K562 (cell line): ENCODE measurements at regions not wholly inside any gene's neighbourhood (a gene's known extent, or its start where the extent isn't known, plus 50 kb on each side); places are given as distances from the start of the nearest gene placed in this dataset.
A peak's percentile ranks its signal among the peaks of the same experiment; 100 is the strongest.

Source experiments
- ARID3A ChIP-seq: IDR thresholded peaks from 2 replicates; pipeline ENCODE4 v1.6.1; 2012; ENCODE audit warnings: low read depth, low read length, improper control_type of control experiment, borderline replicate concordance
- ATF4 ChIP-seq: fragments of 450-650 bp; formaldehyde crosslinking; IDR thresholded peaks from 2 replicates; pipeline ENCODE4 v1.4.0; 2022; ENCODE audit warnings: mild to moderate bottlenecking, moderate library complexity
- BCOR ChIP-seq: fragments of 450-650 bp; IDR thresholded peaks from 2 replicates; pipeline ENCODE4 v1.6.1; 2016
- CHD2 ChIP-seq: IDR thresholded peaks from 2 replicates; pipeline ENCODE4 v1.6.1; 2011; ENCODE audit warnings: low read depth, low read length
- ELF4 ChIP-seq: fragments of 450-650 bp; formaldehyde crosslinking; IDR thresholded peaks from 2 replicates; pipeline ENCODE4 v1.4.0; 2022; ENCODE audit warnings: missing genetic modification characterization
- FOSL1 ChIP-seq: fragments of 200-800 bp; sonication (Bioruptor generic); conservative IDR thresholded peaks from 2 replicates; pipeline ENCODE4 v1.6.1; 2016; ENCODE audit warnings: missing genetic modification characterization, missing compliant biosample characterization
- FOXM1 ChIP-seq, 2 experiments: fragments of 450-650 bp in 1 of 2; sonication (generic) in 1 of 2; formaldehyde crosslinking in 1 of 2; IDR thresholded peaks; 2 replicates each; pipeline versions ENCODE4 v1.6.1 to v1.9.0; 2017 to 2022; ENCODE audit warnings: low read depth in 2 of 2, mild to moderate bottlenecking in 2 of 2, missing genetic modification reagents in 1 of 2, moderate library complexity in 1 of 2
- POLR2H ChIP-seq: IDR thresholded peaks from 2 replicates; pipeline ENCODE4 v1.6.1; 2016; ENCODE audit warnings: missing genetic modification characterization, low read depth, mild to moderate bottlenecking, control low read depth, missing compliant biosample characterization, moderate library complexity
- SRSF1 ChIP-seq: fragments of 200-400 bp; formaldehyde crosslinking; IDR thresholded peaks from 2 replicates; pipeline ENCODE4 v1.6.1; 2017; ENCODE audit warnings: mild to moderate bottlenecking, low read depth, low read length, moderate library complexity
- ZFP36 ChIP-seq: fragments of 150-350 bp; IDR thresholded peaks from 2 replicates; pipeline ENCODE4 v1.6.1; 2018; ENCODE audit warnings: low read length, low read depth; ENCODE audit not compliant: partially characterized antibody
- ZNF143 ChIP-seq: sonication (generic); formaldehyde crosslinking; IDR thresholded peaks from 2 replicates; pipeline ENCODE4 v1.9.0; 2022; ENCODE audit warnings: mild to moderate bottlenecking, missing genetic modification reagents
- ZNF274 ChIP-seq: IDR thresholded peaks from 2 replicates; pipeline ENCODE4 v1.6.1; 2011; ENCODE audit warnings: low read depth, mild to moderate bottlenecking, low read length, moderate library complexity, borderline replicate concordance
- TF ChIP-seq, protein P1 (sequence below): fragments of 250-450 bp; sonication (Bioruptor Pico); IDR thresholded peaks from 2 replicates; pipeline ENCODE4 v1.4.0; 2020; ENCODE audit warnings: borderline replicate concordance
- TF ChIP-seq, protein P2 (sequence below): fragments of 450-650 bp; IDR thresholded peaks from 2 replicates; pipeline ENCODE4 v1.6.1; 2016; ENCODE audit warnings: low read depth
- TF ChIP-seq, protein P3 (sequence below): fragments of 450-650 bp; IDR thresholded peaks from 2 replicates; pipeline ENCODE4 v1.6.1; 2016; ENCODE audit warnings: antibody characterized with exemption

DNA sequence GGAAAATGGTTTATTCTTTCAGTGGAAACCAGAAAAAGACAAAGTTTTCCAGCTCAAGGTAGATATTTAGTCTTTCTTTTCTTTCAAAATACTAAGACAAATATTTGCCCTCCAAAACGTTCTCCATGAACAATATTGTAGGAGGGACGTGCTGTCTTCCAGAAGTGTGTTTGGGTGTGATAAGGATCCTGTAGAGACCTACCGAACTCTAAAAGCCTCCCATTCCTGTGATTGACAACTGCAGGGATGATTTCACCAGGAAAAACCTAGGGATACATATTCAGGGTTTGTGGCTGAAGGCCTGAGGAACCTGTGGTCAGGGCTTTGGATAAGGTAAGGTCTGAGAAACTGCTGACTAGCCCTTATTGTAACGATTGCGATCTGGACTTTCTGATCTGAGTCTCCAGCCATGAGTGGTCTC lies 167.1 kb downstream of the ZNF648 start (continued):
- TF ChIP-seq ELF4 (CRISPR knock-in tag) (no peak), FOSL1 (tag) (0 out of 2 replicates have a peak, but pooled peaks have one; percentile 27), ZFP36 (no peak), ZNF143 (CRISPR knock-in tag) (no peak), CHD2 (no peak), ZNF274 (0 out of 2 replicates have a peak, but pooled peaks have one; percentile 29), ATF4 (CRISPR knock-in tag) (no peak), FOXM1 (IDR thresholded peaks at IDR 0.05; ENCODE audit: low read depth) (no peak), FOXM1 (CRISPR knock-in tag; IDR thresholded peaks at IDR 0.05; ENCODE audit: low read depth) (no peak), ARID3A (peak; percentile 46; the same call in 1 of the 2 replicates), SRSF1 (no peak), POLR2H (tag) (no peak), BCOR (no peak)
- TF ChIP-seq, protein P1, sequence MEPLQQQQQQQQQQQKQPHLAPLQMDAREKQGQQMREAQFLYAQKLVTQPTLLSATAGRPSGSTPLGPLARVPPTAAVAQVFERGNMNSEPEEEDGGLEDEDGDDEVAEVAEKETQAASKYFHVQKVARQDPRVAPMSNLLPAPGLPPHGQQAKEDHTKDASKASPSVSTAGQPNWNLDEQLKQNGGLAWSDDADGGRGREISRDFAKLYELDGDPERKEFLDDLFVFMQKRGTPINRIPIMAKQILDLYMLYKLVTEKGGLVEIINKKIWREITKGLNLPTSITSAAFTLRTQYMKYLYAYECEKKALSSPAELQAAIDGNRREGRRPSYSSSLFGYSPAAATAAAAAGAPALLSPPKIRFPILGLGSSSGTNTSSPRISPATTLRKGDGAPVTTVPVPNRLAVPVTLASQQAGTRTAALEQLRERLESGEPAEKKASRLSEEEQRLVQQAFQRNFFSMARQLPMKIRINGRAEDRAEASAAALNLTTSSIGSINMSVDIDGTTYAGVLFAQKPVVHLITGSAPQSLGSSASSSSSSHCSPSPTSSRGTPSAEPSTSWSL (CRISPR knock-in tag) = no peak
- TF ChIP-seq, protein P2, sequence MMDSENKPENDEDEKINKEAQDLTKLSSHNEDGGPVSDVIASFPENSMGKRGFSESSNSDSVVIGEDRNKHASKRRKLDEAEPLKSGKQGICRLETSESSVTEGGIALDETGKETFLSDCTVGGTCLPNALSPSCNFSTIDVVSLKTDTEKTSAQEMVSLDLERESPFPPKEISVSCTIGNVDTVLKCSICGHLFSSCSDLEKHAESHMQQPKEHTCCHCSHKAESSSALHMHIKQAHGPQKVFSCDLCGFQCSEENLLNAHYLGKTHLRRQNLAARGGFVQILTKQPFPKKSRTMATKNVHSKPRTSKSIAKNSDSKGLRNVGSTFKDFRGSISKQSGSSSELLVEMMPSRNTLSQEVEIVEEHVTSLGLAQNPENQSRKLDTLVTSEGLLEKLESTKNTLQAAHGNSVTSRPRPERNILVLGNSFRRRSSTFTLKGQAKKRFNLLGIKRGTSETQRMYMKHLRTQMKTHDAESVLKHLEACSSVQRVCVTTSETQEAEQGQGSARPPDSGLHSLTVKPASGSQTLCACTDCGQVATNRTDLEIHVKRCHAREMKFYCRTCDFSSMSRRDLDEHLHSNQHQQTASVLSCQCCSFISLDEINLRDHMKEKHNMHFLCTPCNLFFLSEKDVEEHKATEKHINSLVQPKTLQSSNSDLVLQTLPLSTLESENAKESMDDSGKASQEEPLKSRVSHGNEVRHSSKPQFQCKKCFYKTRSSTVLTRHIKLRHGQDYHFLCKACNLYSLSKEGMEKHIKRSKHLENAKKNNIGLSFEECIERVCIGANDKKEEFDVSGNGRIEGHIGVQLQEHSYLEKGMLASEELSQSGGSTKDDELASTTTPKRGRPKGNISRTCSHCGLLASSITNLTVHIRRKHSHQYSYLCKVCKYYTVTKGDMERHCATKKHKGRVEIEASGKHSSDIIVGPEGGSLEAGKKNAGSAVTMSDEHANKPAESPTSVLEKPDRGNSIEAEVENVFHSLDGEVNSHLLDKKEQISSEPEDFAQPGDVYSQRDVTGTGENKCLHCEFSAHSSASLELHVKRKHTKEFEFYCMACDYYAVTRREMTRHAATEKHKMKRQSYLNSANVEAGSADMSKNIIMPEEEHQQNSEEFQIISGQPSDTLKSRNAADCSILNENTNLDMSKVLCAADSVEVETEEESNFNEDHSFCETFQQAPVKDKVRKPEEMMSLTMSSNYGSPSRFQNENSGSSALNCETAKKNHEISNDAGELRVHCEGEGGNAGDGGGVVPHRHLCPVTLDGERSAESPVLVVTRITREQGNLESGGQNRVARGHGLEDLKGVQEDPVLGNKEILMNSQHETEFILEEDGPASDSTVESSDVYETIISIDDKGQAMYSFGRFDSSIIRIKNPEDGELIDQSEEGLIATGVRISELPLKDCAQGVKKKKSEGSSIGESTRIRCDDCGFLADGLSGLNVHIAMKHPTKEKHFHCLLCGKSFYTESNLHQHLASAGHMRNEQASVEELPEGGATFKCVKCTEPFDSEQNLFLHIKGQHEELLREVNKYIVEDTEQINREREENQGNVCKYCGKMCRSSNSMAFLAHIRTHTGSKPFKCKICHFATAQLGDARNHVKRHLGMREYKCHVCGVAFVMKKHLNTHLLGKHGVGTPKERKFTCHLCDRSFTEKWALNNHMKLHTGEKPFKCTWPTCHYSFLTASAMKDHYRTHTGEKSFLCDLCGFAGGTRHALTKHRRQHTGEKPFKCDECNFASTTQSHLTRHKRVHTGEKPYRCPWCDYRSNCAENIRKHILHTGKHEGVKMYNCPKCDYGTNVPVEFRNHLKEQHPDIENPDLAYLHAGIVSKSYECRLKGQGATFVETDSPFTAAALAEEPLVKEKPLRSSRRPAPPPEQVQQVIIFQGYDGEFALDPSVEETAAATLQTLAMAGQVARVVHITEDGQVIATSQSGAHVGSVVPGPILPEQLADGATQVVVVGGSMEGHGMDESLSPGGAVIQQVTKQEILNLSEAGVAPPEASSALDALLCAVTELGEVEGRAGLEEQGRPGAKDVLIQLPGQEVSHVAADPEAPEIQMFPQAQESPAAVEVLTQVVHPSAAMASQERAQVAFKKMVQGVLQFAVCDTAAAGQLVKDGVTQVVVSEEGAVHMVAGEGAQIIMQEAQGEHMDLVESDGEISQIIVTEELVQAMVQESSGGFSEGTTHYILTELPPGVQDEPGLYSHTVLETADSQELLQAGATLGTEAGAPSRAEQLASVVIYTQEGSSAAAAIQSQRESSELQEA = no peak
- TF ChIP-seq, protein P3, sequence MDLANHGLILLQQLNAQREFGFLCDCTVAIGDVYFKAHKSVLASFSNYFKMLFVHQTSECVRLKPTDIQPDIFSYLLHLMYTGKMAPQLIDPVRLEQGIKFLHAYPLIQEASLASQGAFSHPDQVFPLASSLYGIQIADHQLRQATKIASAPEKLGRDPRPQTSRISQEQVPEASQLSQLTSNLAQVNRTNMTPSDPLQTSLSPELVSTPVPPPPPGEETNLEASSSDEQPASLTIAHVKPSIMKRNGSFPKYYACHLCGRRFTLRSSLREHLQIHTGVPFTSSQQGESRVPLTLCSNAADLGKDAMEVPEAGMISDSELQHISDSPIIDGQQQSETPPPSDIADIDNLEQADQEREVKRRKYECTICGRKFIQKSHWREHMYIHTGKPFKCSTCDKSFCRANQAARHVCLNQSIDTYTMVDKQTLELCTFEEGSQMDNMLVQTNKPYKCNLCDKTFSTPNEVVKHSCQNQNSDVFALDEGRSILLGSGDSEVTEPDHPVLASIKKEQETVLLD = no peak
